ENCODE measurements at regions not wholly inside any gene's neighbourhood (a gene's known extent, or its start where the extent isn't known, plus 50 kb on each side); places are given as distances from the start of the nearest gene placed in this dataset.

DNA sequence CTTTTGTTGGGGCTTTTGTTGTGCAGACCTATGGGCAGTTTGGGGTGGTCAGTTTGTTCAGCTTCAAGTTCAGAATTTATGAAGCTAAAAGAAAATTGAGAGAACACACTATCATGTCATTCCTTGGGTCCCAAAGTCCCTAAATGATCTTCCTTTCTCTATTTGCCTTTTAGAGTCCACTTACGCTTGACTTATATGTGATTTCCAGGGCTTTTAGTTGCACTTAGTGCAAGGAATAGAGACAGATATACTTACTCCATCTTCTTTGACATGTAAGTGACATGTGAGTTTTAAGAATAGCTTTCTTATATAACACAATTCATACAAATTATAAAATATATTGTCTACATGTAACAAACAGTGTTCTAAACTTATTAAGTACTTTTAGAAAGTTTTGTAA, 660.1 kb upstream of the SLITRK1 start:
- H3K27ac ChIP-seq, result no peak overlapping the region
- TF ChIP-seq POLR2A (IDR thresholded peaks at IDR 0.05) (no peak), EP300 (IDR thresholded peaks at IDR 0.05) (no peak), CTCF (IDR thresholded peaks at IDR 0.05) (no peak)
- intact Hi-C loops (cut with DNase I), result loop anchor here in 1 of 4 donors (1.0 kb wide), 1 partner anchor 48 kb away; no protein-coding TSS in a partner anchor
- no peaks in the 10 kb centered on the region for H3K36me3 ChIP-seq
- no peak overlapping the region for H3K4me3 ChIP-seq
- no peaks in the 10 kb centered on the region for H3K27me3 ChIP-seq
- DNase-seq, result no peak
- no peaks in the 10 kb centered on the region for H3K4me1 ChIP-seq (ENCODE audit: insufficient read depth)
- no peaks in the 10 kb centered on the region for H3K9me3 ChIP-seq
- 91 to 93% (median 93%) methylated on average over 1 of the region's 1 CpG for WGBS, 3 donors

DNA sequence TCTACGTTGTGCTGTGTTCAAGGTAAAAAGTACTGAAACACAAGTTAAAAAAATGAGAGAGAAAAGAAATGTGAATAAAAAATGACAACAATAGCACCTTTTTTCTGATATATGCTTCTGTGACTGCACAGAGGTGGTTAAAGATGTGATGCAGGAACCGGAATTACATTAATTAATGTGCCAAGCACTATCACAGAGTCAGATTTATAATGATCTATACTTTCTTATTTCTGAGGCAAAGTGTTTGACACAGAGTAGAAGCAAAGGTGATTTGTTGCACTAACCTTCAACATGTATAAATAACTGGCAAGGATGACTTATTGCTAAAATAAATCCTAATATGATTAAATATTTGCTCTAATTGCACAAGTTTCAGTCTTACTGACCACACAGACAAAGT, 654.6 kb upstream of the SLITRK1 start:
- no peak for DNase-seq
- H3K36me3 ChIP-seq, result no peaks in the 10 kb centered on the region
- no peaks in the 10 kb centered on the region for H3K27me3 ChIP-seq
- H3K9me3 ChIP-seq, result no peaks in the 10 kb centered on the region
- WGBS, 3 donors, result 37 to 62% (median 49%) methylated on average over 2 of the region's 2 CpGs
- TF ChIP-seq POLR2A (IDR thresholded peaks at IDR 0.05) (no peak), EP300 (IDR thresholded peaks at IDR 0.05) (no peak), CTCF (IDR thresholded peaks at IDR 0.05) (no peak)
- intact Hi-C loops (cut with DNase I), result no loop called here
- H3K27ac ChIP-seq, result no peak overlapping the region
- no peak overlapping the region for H3K4me3 ChIP-seq
- H3K4me1 ChIP-seq (ENCODE audit: insufficient read depth), result no peaks in the 10 kb centered on the region

- intact Hi-C loops (cut with DNase I), result no loop called here
- Histone ChIP-seq H3K4me1 (ENCODE audit: insufficient read depth) (no peaks in the 10 kb centered on the region), H3K9me3 (no peaks in the 10 kb centered on the region), H3K27ac (no peak overlapping the region), H3K4me3 (no peak overlapping the region), H3K27me3 (no peaks in the 10 kb centered on the region), H3K36me3 (no peaks in the 10 kb centered on the region)
- DNase-seq, result no peak
- no peak for TF ChIP-seq EP300 (IDR thresholded peaks at IDR 0.05)
- TF ChIP-seq CTCF (IDR thresholded peaks at IDR 0.05), result no peak
- no peak for TF ChIP-seq POLR2A (IDR thresholded peaks at IDR 0.05)
- 60 to 64% (median 61%) methylated on average over 3 of the region's 3 CpGs for WGBS, 3 donors
These were observed 646.3 kb upstream of the SLITRK1 start for GRCh38 chr13:84528408-84529070.

GRCh38 chr13:84525865-84526264, 643.6 kb upstream of the SLITRK1 start:
- DNase-seq, result no peak
- Histone ChIP-seq H3K4me1 (ENCODE audit: insufficient read depth) (no peaks in the 10 kb centered on the region), H3K27me3 (no peaks in the 10 kb centered on the region), H3K36me3 (no peaks in the 10 kb centered on the region), H3K27ac (no peak overlapping the region), H3K9me3 (no peaks in the 10 kb centered on the region), H3K4me3 (no peak overlapping the region)
- TF ChIP-seq EP300 (IDR thresholded peaks at IDR 0.05), result no peak
- no peak for TF ChIP-seq POLR2A (IDR thresholded peaks at IDR 0.05)
- no peak for TF ChIP-seq CTCF (IDR thresholded peaks at IDR 0.05)
- intact Hi-C loops (cut with DNase I), result no loop called here
